ENCODE measurements at regions not wholly inside any gene's neighbourhood (a gene's known extent, or its start where the extent isn't known, plus 50 kb on each side); places are given as distances from the start of the nearest gene placed in this dataset.

GRCh38 chr4:58510652-58511051 lies 1400.5 kb upstream of the IGFBP7 start:
- H3K27me3 Mint-ChIP-seq: no peaks in the 10 kb centered on the region
- no peaks in the 10 kb centered on the region for H3K4me1 Mint-ChIP-seq (ENCODE audit: low read depth in 2 of 2)
- H3K9me3 Mint-ChIP-seq: peaks cover 0 to 2% of the 10 kb centered on the region in 2 donors
- ATAC-seq (replicated peaks): no peak
- no peak overlapping the region for H3K27ac Mint-ChIP-seq
- no peak overlapping the region for H3K4me3 Mint-ChIP-seq
- DNase-seq: no peak
- no peaks in the 10 kb centered on the region for H3K36me3 Mint-ChIP-seq (ENCODE audit: insufficient read depth)

- Mint-ChIP-seq H3K27me3 (no peaks in the 10 kb centered on the region), H3K36me3 (ENCODE audit: insufficient read depth) (no peaks in the 10 kb centered on the region), H3K9me3 (peaks cover 5 to 7% of the 10 kb centered on the region in 2 donors), H3K4me1 (ENCODE audit: low read depth in 2 of 2) (no peaks in the 10 kb centered on the region), H3K4me3 (no peak overlapping the region), H3K27ac (no peak overlapping the region)
- no peak for ATAC-seq (replicated peaks)
- DNase-seq: no peak
Measured at GRCh38 chr4:58507079-58507478, 1396.9 kb upstream of the IGFBP7 start.

- H3K9me3 Mint-ChIP-seq: peaks cover 3 to 7% of the 10 kb centered on the region in 2 donors
- H3K36me3 Mint-ChIP-seq (ENCODE audit: insufficient read depth): no peaks in the 10 kb centered on the region
- no peak overlapping the region for H3K27ac Mint-ChIP-seq
- ATAC-seq (replicated peaks) (no peak), DNase-seq (no peak)
- no peaks in the 10 kb centered on the region for H3K27me3 Mint-ChIP-seq
- no peaks in the 10 kb centered on the region for H3K4me1 Mint-ChIP-seq (ENCODE audit: low read depth in 2 of 2)
- no peak overlapping the region for H3K4me3 Mint-ChIP-seq
Measured at GRCh38 chr4:58502839-58503238, 1392.7 kb upstream of the IGFBP7 start.

GRCh38 chr4:58499182-58499581 lies 1389.0 kb upstream of the IGFBP7 start:
- no peak for DNase-seq
- H3K4me3 Mint-ChIP-seq: no peak overlapping the region
- no peaks in the 10 kb centered on the region for H3K4me1 Mint-ChIP-seq (ENCODE audit: low read depth in 2 of 2)
- no peaks in the 10 kb centered on the region for H3K36me3 Mint-ChIP-seq (ENCODE audit: insufficient read depth)
- ATAC-seq (replicated peaks): no peak
- H3K27me3 Mint-ChIP-seq: no peaks in the 10 kb centered on the region
- H3K27ac Mint-ChIP-seq: no peak overlapping the region
- peaks cover 4 to 8% of the 10 kb centered on the region in 2 donors for H3K9me3 Mint-ChIP-seq

- H3K4me3 Mint-ChIP-seq: no peak overlapping the region
- H3K27ac Mint-ChIP-seq: no peak overlapping the region
- H3K27me3 Mint-ChIP-seq: no peaks in the 10 kb centered on the region
- H3K9me3 Mint-ChIP-seq: peaks cover 10% of the 10 kb centered on the region in 2 donors
- DNase-seq (no peak), ATAC-seq (replicated peaks) (no peak)
- peaks cover 2% of the 10 kb centered on the region for H3K36me3 Mint-ChIP-seq (ENCODE audit: insufficient read depth)
- no peaks in the 10 kb centered on the region for H3K4me1 Mint-ChIP-seq (ENCODE audit: low read depth in 2 of 2)
Measured at GRCh38 chr4:58491620-58492019, 1381.4 kb upstream of the IGFBP7 start.

GRCh38 chr4:58477950-58478349 lies 1367.8 kb upstream of the IGFBP7 start:
- Mint-ChIP-seq H3K4me3 (no peak overlapping the region), H3K9me3 (peaks cover 0 to 3% of the 10 kb centered on the region in 2 donors), H3K36me3 (ENCODE audit: insufficient read depth) (no peaks in the 10 kb centered on the region), H3K27ac (no peak overlapping the region), H3K27me3 (no peaks in the 10 kb centered on the region), H3K4me1 (ENCODE audit: low read depth in 2 of 2) (no peaks in the 10 kb centered on the region)
- DNase-seq (no peak), ATAC-seq (replicated peaks) (no peak)

GRCh38 chr4:58477513-58477912 lies 1367.3 kb upstream of the IGFBP7 start:
- Mint-ChIP-seq H3K4me3 (no peak overlapping the region), H3K27me3 (no peaks in the 10 kb centered on the region), H3K4me1 (ENCODE audit: low read depth in 2 of 2) (no peaks in the 10 kb centered on the region), H3K36me3 (ENCODE audit: insufficient read depth) (no peaks in the 10 kb centered on the region), H3K9me3 (peaks cover 0 to 3% of the 10 kb centered on the region in 2 donors), H3K27ac (no peak overlapping the region)
- DNase-seq (no peak), ATAC-seq (replicated peaks) (no peak)

GRCh38 chr4:58475097-58475496 lies 1364.9 kb upstream of the IGFBP7 start:
- Mint-ChIP-seq H3K9me3 (peaks cover 3 to 5% of the 10 kb centered on the region in 2 donors), H3K27me3 (no peaks in the 10 kb centered on the region), H3K36me3 (ENCODE audit: insufficient read depth) (no peaks in the 10 kb centered on the region), H3K4me1 (ENCODE audit: low read depth in 2 of 2) (no peaks in the 10 kb centered on the region), H3K27ac (no peak overlapping the region), H3K4me3 (no peak overlapping the region)
- ATAC-seq (replicated peaks) (no peak), DNase-seq (no peak)

- peaks cover 12 to 16% of the 10 kb centered on the region in 2 donors for H3K9me3 Mint-ChIP-seq
- no peak overlapping the region for H3K27ac Mint-ChIP-seq
- H3K36me3 Mint-ChIP-seq (ENCODE audit: insufficient read depth): no peaks in the 10 kb centered on the region
- H3K27me3 Mint-ChIP-seq: no peaks in the 10 kb centered on the region
- no peak overlapping the region for H3K4me3 Mint-ChIP-seq
- DNase-seq (no peak), ATAC-seq (replicated peaks) (no peak)
- no peaks in the 10 kb centered on the region for H3K4me1 Mint-ChIP-seq (ENCODE audit: low read depth in 2 of 2)
Measured at GRCh38 chr4:58465031-58465430, 1354.8 kb upstream of the IGFBP7 start.

GRCh38 chr4:58456727-58457384 lies 1346.7 kb upstream of the IGFBP7 start:
- Mint-ChIP-seq H3K27me3 (no peaks in the 10 kb centered on the region), H3K36me3 (ENCODE audit: insufficient read depth) (no peaks in the 10 kb centered on the region), H3K27ac (no peak overlapping the region), H3K4me1 (ENCODE audit: low read depth in 2 of 2) (no peaks in the 10 kb centered on the region), H3K9me3 (peaks cover 0 to 6% of the 10 kb centered on the region in 2 donors), H3K4me3 (no peak overlapping the region)
- DNase-seq: no peak
- no peak for ATAC-seq (replicated peaks)

GRCh38 chr4:58453956-58454355 lies 1343.8 kb upstream of the IGFBP7 start:
- DNase-seq (no peak), ATAC-seq (replicated peaks) (no peak)
- Mint-ChIP-seq H3K4me1 (ENCODE audit: low read depth in 2 of 2) (no peaks in the 10 kb centered on the region), H3K36me3 (ENCODE audit: insufficient read depth) (no peaks in the 10 kb centered on the region), H3K27me3 (no peaks in the 10 kb centered on the region), H3K27ac (no peak overlapping the region), H3K9me3 (peaks cover 12 to 13% of the 10 kb centered on the region in 2 donors), H3K4me3 (no peak overlapping the region)

GRCh38 chr4:58451707-58452106 lies 1341.5 kb upstream of the IGFBP7 start:
- Mint-ChIP-seq H3K9me3 (peaks cover 12 to 13% of the 10 kb centered on the region in 2 donors), H3K36me3 (ENCODE audit: insufficient read depth) (no peaks in the 10 kb centered on the region), H3K4me3 (no peak overlapping the region), H3K4me1 (ENCODE audit: low read depth in 2 of 2) (no peaks in the 10 kb centered on the region), H3K27me3 (no peaks in the 10 kb centered on the region), H3K27ac (no peak overlapping the region)
- DNase-seq (no peak), ATAC-seq (replicated peaks) (no peak)

- Mint-ChIP-seq H3K4me1 (ENCODE audit: low read depth in 2 of 2) (no peaks in the 10 kb centered on the region), H3K27ac (no peak overlapping the region), H3K4me3 (no peak overlapping the region), H3K36me3 (ENCODE audit: insufficient read depth) (no peaks in the 10 kb centered on the region), H3K9me3 (peaks cover 16 to 22% of the 10 kb centered on the region in 2 donors), H3K27me3 (no peaks in the 10 kb centered on the region)
- ATAC-seq (replicated peaks): no peak
- DNase-seq: no peak
Measured at GRCh38 chr4:58435871-58436270, 1325.7 kb upstream of the IGFBP7 start.

- no peak for ATAC-seq (replicated peaks)
Measured at GRCh38 chr4:58413849-58414248, 1303.7 kb upstream of the IGFBP7 start.

More at GRCh38 chr4:58413849-58414248, 1303.7 kb upstream of the IGFBP7 start:
- no peaks in the 10 kb centered on the region for H3K4me1 Mint-ChIP-seq (ENCODE audit: low read depth in 2 of 2)
- H3K4me3 Mint-ChIP-seq: no peak overlapping the region
- peaks cover 0 to 6% of the 10 kb centered on the region in 2 donors for H3K9me3 Mint-ChIP-seq
- H3K27me3 Mint-ChIP-seq: no peaks in the 10 kb centered on the region
- no peaks in the 10 kb centered on the region for H3K36me3 Mint-ChIP-seq (ENCODE audit: insufficient read depth)
- H3K27ac Mint-ChIP-seq: no peak overlapping the region
- no peak for DNase-seq

Measured in effector memory CD8-positive, alpha-beta T cell (primary cell).